Spleen (tissue), 7 donors: ENCODE measurements at regions not wholly inside any gene's neighbourhood (a gene's known extent, or its start where the extent isn't known, plus 50 kb on each side); places are given as distances from the start of the nearest gene placed in this dataset.
"Not testable (repeated sequence)": the region's sequence is repeated elsewhere in the genome, so short reads cannot be mapped to it uniquely, and the experiment has no call there.

ENCODE experiments used
- POLR2AphosphoS5 ChIP-seq, 3 donors: sonication (generic); formaldehyde crosslinking; IDR thresholded peaks; one replicate each; pipeline ENCODE4 v1.5.1; 2017; ENCODE audit warnings: antibody characterized with exemption in 3 of 3
- TF ChIP-seq, protein P1 (sequence below), 11 experiments: fragments of 200-600 bp in 7 of 11; fragments of 450-650 bp in 4 of 11; sonication (generic) in 4 of 11; IDR thresholded peaks in 8 of 11; conservative IDR thresholded peaks in 3 of 11; 1 replicate in 7 of 11; 2 replicates in 4 of 11; pipeline versions ENCODE4 v1.4.0 to v1.8.0; 2016 to 2021; ENCODE audit warnings: antibody characterized with exemption in 11 of 11, inconsistent platforms in 4 of 11, mild to moderate bottlenecking in 1 of 11
- donor health status: DM: no; HTN: no; CAD: no; lungs with moderate emphysema.
- donor health status: DM: no; HTN: no; CAD: no.
- donor health status: DM: no; HTN: no; CAD: no.

DNA sequence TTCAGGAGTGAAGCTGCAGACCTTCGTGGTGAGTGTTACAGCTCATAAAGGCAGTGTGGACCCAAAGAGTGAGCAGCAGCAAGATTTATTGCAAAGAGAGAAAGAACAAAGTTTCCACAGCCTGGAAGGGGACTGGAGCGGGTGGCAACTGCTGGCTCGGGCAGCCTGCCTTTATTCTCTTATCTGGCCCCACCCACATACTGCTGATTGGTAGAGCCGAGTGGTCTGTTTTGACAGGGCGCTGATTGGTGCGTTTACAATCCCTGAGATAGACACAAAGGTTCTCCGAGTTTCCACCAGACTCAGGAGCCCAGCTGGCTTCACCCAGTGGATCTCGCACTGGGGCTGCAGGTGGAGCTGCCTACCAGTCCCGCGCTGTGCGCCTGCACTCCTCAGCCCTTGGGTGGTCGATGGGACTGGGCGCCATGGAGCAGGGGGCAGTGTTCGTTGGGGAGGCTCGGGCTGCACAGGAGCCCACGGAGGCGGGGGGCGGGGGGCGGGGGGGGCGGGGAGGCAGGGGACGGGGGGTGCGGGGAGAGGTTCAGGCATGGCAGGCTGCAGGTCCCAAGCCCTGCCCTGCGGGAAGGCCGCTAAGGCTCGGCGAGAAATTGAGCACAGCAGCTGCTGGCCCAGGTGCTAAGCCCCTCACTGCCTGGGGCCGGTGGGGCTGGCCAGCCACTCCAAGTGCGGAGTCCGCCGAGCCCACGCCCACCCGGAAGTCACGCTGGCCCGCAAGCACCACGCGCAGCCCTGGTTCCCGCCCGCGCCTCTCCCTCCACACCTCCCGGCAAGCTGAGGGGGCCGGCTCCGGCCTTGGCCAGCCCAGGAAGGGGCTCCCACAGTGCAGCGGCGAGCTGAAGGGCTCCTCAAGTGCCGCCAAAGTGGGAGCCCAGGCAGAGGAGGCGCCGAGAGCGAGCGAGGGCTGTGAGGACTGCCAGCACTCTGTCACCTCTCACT, 59.9 kb upstream of the EN2 start:
- TF ChIP-seq, protein P1, sequence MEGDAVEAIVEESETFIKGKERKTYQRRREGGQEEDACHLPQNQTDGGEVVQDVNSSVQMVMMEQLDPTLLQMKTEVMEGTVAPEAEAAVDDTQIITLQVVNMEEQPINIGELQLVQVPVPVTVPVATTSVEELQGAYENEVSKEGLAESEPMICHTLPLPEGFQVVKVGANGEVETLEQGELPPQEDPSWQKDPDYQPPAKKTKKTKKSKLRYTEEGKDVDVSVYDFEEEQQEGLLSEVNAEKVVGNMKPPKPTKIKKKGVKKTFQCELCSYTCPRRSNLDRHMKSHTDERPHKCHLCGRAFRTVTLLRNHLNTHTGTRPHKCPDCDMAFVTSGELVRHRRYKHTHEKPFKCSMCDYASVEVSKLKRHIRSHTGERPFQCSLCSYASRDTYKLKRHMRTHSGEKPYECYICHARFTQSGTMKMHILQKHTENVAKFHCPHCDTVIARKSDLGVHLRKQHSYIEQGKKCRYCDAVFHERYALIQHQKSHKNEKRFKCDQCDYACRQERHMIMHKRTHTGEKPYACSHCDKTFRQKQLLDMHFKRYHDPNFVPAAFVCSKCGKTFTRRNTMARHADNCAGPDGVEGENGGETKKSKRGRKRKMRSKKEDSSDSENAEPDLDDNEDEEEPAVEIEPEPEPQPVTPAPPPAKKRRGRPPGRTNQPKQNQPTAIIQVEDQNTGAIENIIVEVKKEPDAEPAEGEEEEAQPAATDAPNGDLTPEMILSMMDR (IDR thresholded peaks at IDR 0.05 in 8 of 11, conservative IDR thresholded peaks at IDR 0.05 in 3 of 11): not testable (repeated sequence)
- TF ChIP-seq POLR2AphosphoS5 (IDR thresholded peaks at IDR 0.05): not testable (repeated sequence)
